Keratinocyte (primary cell): ENCODE measurements at regions not wholly inside any gene's neighbourhood (a gene's known extent, or its start where the extent isn't known, plus 50 kb on each side); places are given as distances from the start of the nearest gene placed in this dataset.

Source experiments
- DNase-seq: peaks from one replicate; pipeline ENCODE4 v3.0.0-alpha.2; 2011; ENCODE audit warnings: low read depth, missing footprints, low spot score
- FAIRE-seq: peaks from 2 replicates; lab custom pipeline; 2011; peaks lifted over from hg19 to GRCh38; lab: Jason Lieb, UNC
- H2AFZ ChIP-seq: 2 replicates; pipeline ENCODE4 v1.6.0; 2012; ENCODE audit warnings: low read length, control low read depth, inconsistent platforms; ENCODE audit not compliant: control insufficient read depth
- H3K27ac ChIP-seq: 2 replicates; pipeline ENCODE4 v1.5.1; 2011; ENCODE audit warnings: low read length; ENCODE audit not compliant: control insufficient read depth, insufficient read depth
- H3K27me3 ChIP-seq: 3 replicates; pipeline ENCODE4 v1.6.0; 2011; ENCODE audit warnings: low read length; ENCODE audit not compliant: control insufficient read depth, insufficient read depth; ENCODE audit errors: extremely low read depth
- H3K36me3 ChIP-seq, 2 experiments: 2 replicates in 1 of 2; 3 replicates in 1 of 2; pipeline ENCODE4 v1.5.1; 2011; ENCODE audit warnings: low read length in 2 of 2, mild to moderate bottlenecking in 1 of 2; ENCODE audit not compliant: control insufficient read depth in 2 of 2, insufficient read depth in 2 of 2; ENCODE audit errors: extremely low read depth in 1 of 2
- H3K4me1 ChIP-seq: 3 replicates; pipeline ENCODE4 v1.5.1; 2011; ENCODE audit warnings: low read length; ENCODE audit not compliant: control insufficient read depth, insufficient read depth; ENCODE audit errors: extremely low read depth
- H3K4me2 ChIP-seq: 3 replicates; pipeline ENCODE4 v1.6.0; 2011; ENCODE audit warnings: low read depth, low read length; ENCODE audit not compliant: control insufficient read depth, insufficient read depth; ENCODE audit errors: extremely low read depth
- H3K4me3 ChIP-seq, 3 experiments: fragments of 200-600 bp in 1 of 3; sonication (generic) in 1 of 3; 2 replicates in 2 of 3; 3 replicates in 1 of 3; pipeline ENCODE4 v1.5.1; 2011 to 2016; ENCODE audit warnings: low read length in 3 of 3, mild to moderate bottlenecking in 3 of 3, control low read depth in 2 of 3, inconsistent platforms in 1 of 3, low read depth in 1 of 3, mixed read lengths in 1 of 3, mixed run types in 1 of 3, moderate library complexity in 1 of 3; ENCODE audit not compliant: control insufficient read depth in 2 of 3, insufficient read depth in 2 of 3; ENCODE audit errors: extremely low read depth in 1 of 3
- H3K79me2 ChIP-seq: 2 replicates; pipeline ENCODE4 v1.6.0; 2012; ENCODE audit warnings: low read length; ENCODE audit not compliant: control insufficient read depth, insufficient read depth
- H3K9ac ChIP-seq: 3 replicates; pipeline ENCODE4 v1.6.0; 2011; ENCODE audit warnings: low read length; ENCODE audit not compliant: control insufficient read depth, insufficient read depth; ENCODE audit errors: extremely low read depth
- H3K9me1 ChIP-seq: 3 replicates; pipeline ENCODE4 v1.6.0; 2011; ENCODE audit warnings: low read length; ENCODE audit not compliant: control insufficient read depth, insufficient read depth; ENCODE audit errors: extremely low read depth
- H3K9me3 ChIP-seq: 2 replicates; pipeline ENCODE4 v1.5.1; 2012; ENCODE audit warnings: low read depth, low read length; ENCODE audit not compliant: control insufficient read depth
- H4K20me1 ChIP-seq: 3 replicates; pipeline ENCODE4 v1.6.0; 2011; ENCODE audit warnings: low read length; ENCODE audit not compliant: control insufficient read depth, insufficient read depth; ENCODE audit errors: extremely low read depth
- CTCF ChIP-seq, 3 experiments: IDR thresholded peaks in 1 of 3; conservative IDR thresholded peaks in 1 of 3; optimal IDR thresholded peaks in 1 of 3; 2 replicates in 2 of 3; 3 replicates in 1 of 3; pipeline versions ENCODE3 to v1.5.1; 2011; ENCODE audit warnings: low read length in 3 of 3, mild to moderate bottlenecking in 3 of 3, moderate library complexity in 2 of 3, control low read depth in 1 of 3, inconsistent platforms in 1 of 3; ENCODE audit not compliant: insufficient read depth in 2 of 3; ENCODE audit errors: extremely low read depth in 1 of 3
- EZH2 ChIP-seq: IDR thresholded peaks from one replicate; pipeline ENCODE4 v1.6.1; 2012; ENCODE audit warnings: inconsistent platforms, mild to moderate bottlenecking, low read length, moderate library complexity
- dilution Hi-C: fragments of 300-500 bp; cut with MboI; formaldehyde crosslinking; loops from one replicate; pipeline ENCODE4 v1.7.0; 2020; ENCODE audit warnings: low sequenced_read_pairs; ENCODE audit not compliant: extremely low pct_ligation_motif_present

GRCh38 chr1:68767941-68768340 is 271.1 kb upstream of the DEPDC1 start:
- Histone ChIP-seq H3K9ac (no peak overlapping the region), H3K27ac (no peak overlapping the region), H3K4me1 (no peaks in the 10 kb centered on the region), H3K9me1 (no peaks in the 10 kb centered on the region), H4K20me1 (no peaks in the 10 kb centered on the region), H3K4me3 (no peak overlapping the region), H3K79me2 (no peaks in the 10 kb centered on the region), H3K4me2 (no peak overlapping the region), H3K27me3 (no peaks in the 10 kb centered on the region), H3K36me3 (no peaks in the 10 kb centered on the region), H3K9me3 (no peaks in the 10 kb centered on the region), H2AFZ (no peak overlapping the region)
- dilution Hi-C loops: no loop called here
- no peak for DNase-seq
- TF ChIP-seq CTCF (optimal IDR thresholded peaks at IDR 0.05 in 1 of 3, IDR thresholded peaks at IDR 0.05 in 1 of 3, conservative IDR thresholded peaks at IDR 0.05 in 1 of 3; ENCODE audit: extremely low read depth in 1 of 3, insufficient read depth in 2 of 3, low read length in 3 of 3) (no peak), EZH2 (no peak)
- FAIRE-seq: no peak

- no peak overlapping the region for H3K27ac ChIP-seq
- no peak for DNase-seq
- H3K4me3 ChIP-seq: no peak overlapping the region
- H3K4me2 ChIP-seq: no peak overlapping the region
- no peaks in the 10 kb centered on the region for H3K4me1 ChIP-seq
- no peaks in the 10 kb centered on the region for H3K79me2 ChIP-seq
- H4K20me1 ChIP-seq: no peaks in the 10 kb centered on the region
- no peaks in the 10 kb centered on the region for H3K9me3 ChIP-seq
- no peak for TF ChIP-seq EZH2
- no peak for TF ChIP-seq CTCF (optimal IDR thresholded peaks at IDR 0.05 in 1 of 3, IDR thresholded peaks at IDR 0.05 in 1 of 3, conservative IDR thresholded peaks at IDR 0.05 in 1 of 3; ENCODE audit: extremely low read depth in 1 of 3, insufficient read depth in 2 of 3, low read length in 3 of 3)
- no peaks in the 10 kb centered on the region for H3K36me3 ChIP-seq
- H3K27me3 ChIP-seq: no peaks in the 10 kb centered on the region
- dilution Hi-C loops: no loop called here
- FAIRE-seq: no peak
- no peak overlapping the region for H2AFZ ChIP-seq
- H3K9me1 ChIP-seq: no peaks in the 10 kb centered on the region
- H3K9ac ChIP-seq: no peak overlapping the region
Observed at GRCh38 chr1:68770817-68771216, 273.9 kb upstream of the DEPDC1 start.
